ENCODE measurements at regions not wholly inside any gene's neighbourhood (a gene's known extent, or its start where the extent isn't known, plus 50 kb on each side); places are given as distances from the start of the nearest gene placed in this dataset.

DNA sequence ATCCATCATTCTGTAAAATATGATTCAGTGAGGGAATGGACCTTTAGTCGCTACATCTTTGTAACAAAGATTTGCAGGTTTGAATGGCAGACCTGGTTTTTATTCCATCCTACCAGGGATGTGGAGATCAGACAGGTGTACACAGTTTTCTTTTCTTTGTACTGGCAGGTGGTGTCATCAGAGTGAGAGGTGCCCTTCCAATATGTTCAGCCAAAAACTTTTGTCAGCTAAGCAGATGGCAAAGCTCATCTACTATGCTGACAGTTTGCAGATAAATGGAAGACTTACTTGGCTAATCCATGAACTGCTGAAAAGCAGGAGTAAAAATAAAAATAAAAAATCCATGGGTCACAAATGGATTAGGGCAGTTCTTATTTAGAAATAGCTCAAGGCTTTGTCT, 185.5 kb upstream of the DOK6 start:
- DNase-seq (ENCODE audit: low read depth in 4 of 4, low spot score in 2 of 4): no peak

DNA sequence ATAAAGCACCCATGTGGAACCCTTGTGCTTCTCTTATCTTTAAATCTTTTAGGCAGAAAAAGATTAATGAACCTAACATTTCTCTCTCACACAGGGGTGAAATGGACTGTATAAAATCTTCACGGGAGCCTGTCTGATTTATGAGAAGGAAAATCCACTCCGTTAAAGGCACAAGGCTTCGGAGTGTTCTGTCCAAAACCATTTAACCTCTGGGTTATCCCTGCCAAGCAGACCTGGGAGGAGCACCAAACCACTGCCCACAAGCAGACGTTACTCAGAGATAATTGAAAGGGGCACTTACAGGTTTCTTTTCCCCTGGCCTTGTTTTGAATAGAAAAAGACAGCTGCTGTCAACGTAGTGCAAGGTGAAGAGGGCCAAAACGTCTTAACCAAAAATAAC, 184.4 kb upstream of the DOK6 start:
- DNase-seq (ENCODE audit: low read depth in 4 of 4, low spot score in 2 of 4): no peak

DNA sequence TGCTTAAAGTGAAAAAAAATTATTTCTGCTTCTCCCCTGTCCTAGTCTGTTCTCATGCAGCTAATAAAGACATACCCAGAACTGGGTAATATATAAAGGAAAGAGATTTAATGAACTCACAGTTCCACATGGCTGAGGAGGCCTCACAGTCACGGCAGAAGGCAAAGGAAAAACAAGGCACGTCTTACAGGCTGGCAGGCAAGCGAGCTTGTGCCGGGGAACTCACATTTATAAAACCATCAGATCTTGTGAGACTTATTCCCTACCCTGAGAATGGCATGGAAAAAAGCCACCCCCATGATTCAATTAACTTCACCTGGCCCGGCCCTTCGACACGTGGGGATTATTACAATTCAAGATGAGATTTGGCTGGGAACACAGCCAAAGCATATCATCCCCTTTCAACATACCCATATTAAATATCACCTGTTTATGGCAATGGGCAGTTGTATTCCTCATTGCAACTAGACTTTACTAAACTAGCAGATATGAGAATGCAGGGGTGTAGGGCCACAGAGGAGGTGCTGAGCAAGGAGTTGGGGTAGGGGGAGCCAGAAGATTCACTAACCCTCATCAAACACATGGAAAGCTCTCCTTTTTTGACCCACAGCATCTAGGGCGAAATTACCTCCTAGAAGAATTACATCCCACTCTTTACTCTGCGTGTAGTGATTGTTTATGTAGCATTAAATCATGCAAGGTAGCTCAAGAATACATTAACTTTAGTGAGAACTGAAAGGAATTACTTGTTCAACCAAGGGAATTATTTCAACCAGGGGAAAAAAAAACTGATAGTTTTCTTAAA, 183.3 kb upstream of the DOK6 start:
- DNase-seq (ENCODE audit: low read depth in 4 of 4, low spot score in 2 of 4): peak in 1 of 4 donors; percentile 14

DNA sequence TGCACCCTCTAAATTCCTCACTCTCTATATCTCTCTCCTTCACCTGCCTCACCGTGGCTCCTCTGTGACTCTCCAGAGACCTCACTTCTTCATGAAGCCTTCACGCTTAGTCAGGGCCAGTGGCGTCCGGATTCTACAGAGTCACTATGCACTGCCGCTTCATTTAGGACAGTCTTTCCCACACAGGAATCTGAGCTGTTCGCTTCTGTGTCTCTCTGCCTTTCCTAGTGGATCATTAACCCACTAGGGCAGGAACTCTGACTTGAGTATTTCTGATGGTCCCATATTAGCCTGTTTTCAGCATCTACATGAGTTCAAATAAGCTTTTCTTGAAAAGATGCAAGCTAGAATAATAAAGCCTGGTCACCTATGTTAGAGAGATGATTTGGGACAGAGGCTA, 180.2 kb upstream of the DOK6 start:
- DNase-seq (ENCODE audit: low read depth in 4 of 4, low spot score in 2 of 4): no peak

DNA sequence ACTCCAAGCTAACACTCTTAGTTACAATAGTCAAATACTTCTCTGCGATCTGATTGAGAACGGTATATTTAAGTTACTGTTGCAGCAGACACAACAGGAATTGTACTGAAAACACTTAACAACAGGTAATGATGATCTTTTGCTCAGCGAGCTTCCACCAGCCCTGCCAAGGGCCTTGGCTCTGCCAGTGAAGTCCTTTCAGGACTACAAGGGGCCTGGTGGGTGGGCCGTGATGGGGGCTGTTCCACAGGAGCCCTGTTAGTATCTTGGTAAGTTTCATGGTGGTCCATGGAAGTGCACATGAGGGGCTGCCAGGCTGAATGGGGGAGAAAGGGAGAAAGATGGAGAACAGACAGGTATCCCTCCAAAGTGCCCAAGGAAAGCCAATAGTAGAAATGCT, 178.6 kb upstream of the DOK6 start:
- no peak for DNase-seq (ENCODE audit: low read depth in 4 of 4, low spot score in 2 of 4)

DNA sequence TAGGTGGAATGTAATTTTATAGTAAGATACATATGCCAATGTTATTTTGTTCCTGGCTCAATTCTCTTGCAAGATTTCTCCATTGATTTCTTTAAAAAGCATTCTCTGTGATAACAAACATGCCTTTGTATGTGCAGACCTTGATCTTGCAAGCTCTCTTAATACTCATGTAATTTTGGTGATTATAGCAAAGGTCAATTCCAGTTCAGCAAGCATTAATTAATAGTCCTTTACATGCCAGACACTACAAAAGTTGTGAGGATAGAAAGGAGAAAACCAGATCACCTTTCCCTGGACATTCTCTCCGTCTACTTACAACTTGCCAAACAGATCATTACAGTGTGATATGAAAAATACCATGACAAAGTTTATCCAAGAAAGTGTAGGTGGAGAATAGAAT, 173.7 kb upstream of the DOK6 start:
- no peak for DNase-seq (ENCODE audit: low read depth in 4 of 4, low spot score in 2 of 4)

DNA sequence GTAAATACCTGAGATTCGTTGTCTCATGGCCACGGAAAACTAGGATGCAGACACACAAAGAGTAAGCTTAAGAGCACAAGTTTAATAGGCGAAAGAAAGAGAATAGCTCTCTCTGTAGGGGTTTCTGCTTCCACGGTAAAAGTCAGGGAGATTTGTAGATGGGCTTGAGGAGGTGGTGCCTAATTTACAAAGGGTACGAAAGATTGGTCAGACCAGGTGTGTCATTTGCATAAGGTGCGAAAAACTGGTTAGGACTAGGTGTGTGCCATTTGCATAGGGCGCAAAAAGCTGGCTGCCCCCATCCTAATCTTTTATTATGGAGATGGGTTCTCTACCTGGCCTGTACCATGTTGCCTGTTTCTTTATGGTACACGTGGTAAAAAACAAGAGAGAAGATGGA, 170.5 kb upstream of the DOK6 start:
- no peak for DNase-seq (ENCODE audit: low read depth in 4 of 4, low spot score in 2 of 4)

DNA sequence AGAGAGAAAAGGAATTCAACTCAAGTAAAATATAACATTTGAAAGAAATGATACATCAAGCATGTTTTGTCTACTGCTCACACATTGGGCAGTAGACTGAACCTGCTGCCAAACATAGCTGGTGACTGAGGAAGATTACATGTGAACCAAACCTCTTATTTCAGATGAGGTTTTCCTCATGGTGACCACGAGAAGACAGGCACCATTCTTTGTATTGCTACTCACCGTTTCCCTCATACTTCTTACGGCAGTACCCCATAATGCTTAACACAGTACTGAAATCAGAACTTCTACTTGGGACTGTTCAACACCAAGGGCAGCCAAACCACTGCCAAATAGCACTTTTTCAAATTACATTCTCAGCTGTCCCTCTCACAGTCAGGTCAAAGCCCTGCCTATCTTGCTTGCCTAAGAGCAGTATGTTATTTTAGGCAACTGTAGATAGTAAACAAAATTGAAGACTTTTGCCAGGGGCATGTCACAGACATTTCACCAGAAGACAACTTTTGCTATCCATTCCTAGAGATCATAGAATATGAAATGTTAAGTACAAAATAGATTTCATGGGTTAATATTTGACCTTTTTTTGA, 167.1 kb upstream of the DOK6 start:
- no peak for DNase-seq (ENCODE audit: low read depth in 4 of 4, low spot score in 2 of 4)

DNA sequence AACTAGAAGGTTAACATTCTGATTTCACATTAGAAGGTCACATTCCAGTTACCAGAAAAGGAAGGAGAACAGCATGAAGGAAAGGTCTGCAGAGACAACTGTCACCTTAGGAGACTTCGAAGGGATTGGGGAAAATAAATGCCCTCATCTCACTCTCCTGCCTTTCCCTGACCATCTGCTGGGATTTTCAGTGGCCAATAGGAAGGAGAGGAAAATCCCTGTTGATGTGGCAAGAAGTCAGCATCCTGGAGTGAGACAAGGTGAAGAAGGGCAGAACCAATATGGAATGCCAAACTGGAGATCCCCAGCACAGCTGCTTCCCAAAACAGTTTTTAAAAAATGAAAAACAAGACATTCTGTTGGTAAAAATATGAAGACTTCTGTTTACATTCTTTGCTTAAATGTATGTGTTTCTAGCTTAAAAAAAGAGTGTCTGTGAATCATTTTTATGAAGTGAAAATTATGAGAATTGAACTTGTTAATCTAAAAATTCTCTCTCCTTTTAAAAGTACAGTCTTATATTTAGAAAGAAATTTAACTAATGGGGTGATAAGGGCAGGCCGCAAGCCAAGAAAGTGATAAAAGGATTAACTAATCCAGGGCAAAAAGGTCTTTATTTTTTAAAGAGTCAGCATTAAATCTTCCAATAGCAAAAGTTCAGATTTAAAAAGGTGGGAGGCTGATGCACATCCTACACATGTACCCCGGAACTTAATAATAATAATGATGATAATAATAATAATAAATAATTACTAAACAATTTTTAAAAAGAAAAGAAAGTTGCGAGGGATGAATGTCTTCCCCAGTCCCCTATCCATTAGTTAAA, 160.6 kb upstream of the DOK6 start:
- DNase-seq (ENCODE audit: low read depth in 4 of 4, low spot score in 2 of 4): no peak

DNA sequence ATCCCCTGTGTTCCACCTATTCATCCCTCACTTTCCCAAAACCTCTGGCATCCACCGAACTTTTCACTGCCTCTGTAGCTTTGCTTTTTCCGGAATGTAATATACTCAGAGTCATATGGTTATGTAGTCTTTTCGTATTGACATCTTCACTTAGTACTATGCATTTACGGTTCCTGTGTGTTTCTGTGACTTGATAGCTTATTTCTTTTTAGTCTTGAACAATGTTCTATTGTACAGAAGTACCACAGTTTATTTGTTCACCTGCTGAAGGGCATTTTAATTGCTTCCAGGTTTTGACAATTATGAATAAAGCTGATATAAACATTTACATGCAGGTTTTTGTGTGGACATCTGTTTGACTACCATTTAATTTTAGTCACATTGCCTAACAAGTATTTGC, 154.7 kb upstream of the DOK6 start:
- DNase-seq (ENCODE audit: low read depth in 4 of 4, low spot score in 2 of 4): no peak

DNA sequence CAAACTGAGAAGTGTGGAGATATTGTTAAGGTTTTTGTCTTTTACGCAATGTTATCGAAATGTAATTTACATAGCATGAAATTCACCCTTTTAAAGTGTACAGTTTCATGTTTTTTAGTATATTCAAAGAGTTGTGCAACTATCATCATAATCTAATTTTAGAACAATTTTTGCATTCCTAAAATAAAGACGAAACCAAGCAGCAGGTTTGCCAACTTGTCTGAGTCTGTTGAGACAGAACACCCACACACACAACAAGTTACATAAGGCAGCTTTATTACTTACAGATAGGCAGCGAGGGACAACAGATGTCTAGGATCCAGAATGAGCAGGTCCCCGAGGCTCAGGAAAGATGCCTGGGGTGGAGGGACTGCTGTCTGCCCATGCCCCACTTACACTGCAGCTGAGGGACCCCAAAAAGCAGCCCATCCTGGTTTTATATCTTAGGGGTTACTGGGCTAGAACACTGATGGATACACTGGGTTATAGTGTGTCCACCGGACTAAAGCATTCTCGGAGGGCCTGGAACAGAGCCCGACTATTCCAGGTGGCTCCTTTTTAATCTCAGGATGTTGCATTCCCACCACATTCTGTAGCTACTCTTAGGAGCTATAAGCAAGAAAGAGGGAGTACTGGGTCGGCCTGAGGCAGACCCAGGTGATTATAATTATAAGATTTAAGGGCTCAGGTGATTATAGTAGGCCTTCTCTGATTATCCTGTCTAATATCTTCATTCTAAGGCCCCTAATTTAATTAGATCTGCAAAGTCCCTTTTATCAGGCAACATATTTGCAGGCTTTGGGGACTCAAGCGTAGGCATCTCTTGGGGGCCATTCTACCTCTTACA, 150.2 kb upstream of the DOK6 start:
- DNase-seq (ENCODE audit: low read depth in 4 of 4, low spot score in 2 of 4): no peak

DNA sequence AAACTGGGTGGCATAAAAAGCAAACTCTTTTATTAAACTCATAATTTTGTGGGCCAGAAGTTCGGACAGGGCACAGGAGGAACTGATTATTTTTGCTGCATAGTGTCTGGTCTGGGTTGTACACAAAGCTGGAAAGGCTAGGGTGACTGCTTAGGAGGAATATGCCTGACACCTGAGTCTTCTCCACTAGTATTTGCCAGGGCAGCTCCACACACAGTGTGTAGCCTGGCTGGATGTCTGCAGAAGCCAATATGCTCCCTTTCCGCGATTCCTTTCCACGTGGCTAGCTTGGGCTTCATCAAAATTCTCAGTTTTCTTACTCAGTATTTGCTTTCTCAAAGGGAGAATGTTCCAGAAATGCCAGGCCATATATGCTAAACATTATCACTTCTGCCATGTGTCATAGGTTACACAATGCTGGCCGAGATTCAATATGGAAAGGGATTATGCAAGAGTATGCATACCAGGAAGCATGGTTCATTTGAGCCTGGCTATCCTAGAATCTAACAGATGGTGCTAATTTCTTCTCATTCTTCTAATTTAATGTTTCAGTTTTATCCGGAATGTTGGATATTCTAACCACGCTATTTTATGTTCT, 142.7 kb upstream of the DOK6 start:
- DNase-seq (ENCODE audit: low read depth in 4 of 4, low spot score in 2 of 4): no peak

DNA sequence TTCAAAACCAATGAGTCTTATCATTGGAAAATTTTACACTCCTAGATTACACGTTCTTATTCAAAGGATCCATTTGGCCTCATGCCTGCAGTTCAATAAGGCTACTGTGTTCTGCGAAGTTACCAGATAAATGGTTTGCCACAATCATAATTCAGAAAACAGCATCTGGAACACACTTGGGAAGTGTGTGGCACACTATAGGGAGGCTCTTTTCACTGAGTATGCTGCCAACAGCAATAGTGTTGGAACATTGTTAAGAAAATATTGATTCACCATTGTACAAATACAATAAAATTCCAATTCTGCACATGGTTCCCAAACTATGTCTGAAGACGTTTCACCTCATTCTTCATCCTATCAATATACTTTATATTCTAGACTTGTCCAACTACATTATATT, 141.4 kb upstream of the DOK6 start:
- no peak for DNase-seq (ENCODE audit: low read depth in 4 of 4, low spot score in 2 of 4)

DNA sequence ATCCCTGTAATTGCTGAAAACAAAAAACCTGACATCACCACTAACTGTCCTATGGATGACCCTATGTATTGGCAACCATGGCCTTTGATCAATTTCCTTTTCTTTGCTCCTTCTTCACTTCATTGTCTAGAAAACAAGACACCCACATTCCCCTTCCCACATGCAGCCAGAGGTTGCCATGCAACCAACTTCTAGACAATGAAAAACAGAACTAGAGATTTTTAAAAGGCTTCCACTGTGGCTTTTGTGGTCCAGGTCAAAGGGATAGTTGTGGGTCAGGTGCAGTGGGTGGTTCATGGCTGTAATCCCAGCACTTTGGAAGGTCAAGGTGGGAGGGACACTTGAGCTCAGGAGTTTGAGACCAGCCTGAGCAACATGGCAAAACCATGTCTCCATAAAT, 139.3 kb upstream of the DOK6 start:
- DNase-seq (ENCODE audit: low read depth in 4 of 4, low spot score in 2 of 4): no peak

DNA sequence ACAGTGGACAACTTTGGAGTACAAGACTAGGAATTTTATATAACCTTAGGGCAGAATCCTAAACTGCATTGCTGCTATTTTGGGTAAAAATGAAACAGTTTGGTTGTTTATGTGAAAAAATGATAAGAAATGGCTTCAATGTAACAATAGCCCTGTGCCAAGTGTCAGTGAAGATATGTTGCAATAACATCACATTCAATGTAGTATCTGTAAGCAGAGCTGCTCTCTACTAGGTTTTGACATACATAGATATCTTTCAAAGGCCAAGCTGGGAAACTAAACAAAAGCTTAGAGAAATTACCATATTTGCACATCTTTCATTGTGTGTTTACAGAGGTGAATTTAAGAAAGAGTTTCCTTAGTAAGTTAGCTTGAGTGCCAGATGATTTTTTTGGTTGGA, 135.0 kb upstream of the DOK6 start:
- no peak for DNase-seq (ENCODE audit: low read depth in 4 of 4, low spot score in 2 of 4)

DNA sequence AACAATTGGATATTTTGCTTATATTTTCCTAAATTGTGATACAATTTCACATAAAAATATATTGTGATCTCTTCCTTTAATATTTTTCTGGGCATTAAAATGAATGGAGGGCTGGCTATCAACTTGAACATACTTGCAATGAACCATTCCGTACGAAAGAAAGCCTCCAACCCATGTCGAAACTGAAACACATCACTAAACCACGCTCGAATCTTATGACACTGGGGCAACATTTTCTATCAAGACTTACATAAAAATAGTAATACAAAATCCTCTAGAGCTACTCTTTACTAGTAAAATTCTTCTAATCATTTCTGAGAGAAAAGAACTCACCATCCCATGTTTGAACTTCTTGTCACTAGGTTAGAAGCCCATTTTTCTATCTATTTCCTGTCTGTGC, 132.8 kb upstream of the DOK6 start:
- DNase-seq (ENCODE audit: low read depth in 4 of 4, low spot score in 2 of 4): no peak

DNA sequence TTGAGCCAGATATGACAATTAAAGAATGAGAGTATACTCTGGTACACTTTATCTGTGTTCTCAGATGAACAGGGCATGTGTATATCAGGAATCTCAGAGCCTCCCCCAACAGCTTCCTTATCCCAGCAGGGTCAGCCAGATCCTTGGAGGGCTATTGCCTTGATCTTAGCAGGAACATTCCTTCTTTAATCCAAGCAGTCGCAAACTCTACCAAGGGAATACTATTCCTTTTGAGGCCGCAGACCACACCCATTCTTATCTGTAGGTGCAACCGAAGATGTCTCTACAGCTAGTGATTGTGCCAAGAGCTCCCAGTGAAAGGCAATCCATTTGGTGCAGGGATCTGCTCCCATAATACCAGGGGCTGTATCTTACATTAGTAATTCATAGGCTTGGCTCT, 118.3 kb upstream of the DOK6 start:
- DNase-seq (ENCODE audit: low read depth in 4 of 4, low spot score in 2 of 4): no peak

DNA sequence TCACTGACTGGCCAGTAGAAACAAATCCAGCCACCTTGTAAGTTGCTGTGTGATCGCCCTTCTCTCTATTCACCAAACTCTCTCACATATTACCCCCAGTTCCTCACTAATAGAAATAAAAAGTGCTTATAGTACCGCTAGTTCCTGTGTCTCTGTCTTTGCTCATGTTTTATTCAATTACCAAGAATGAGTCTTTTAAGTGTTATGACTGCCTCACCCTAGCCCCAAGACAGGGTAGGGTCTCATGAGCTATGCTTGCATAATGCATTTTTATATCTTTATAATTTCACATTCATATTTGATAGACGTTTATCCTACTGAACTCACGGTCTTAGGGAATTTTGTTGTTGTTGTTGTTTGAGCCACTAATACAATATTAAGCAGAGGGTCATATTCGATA, 109.6 kb upstream of the DOK6 start:
- DNase-seq (ENCODE audit: low read depth in 4 of 4, low spot score in 2 of 4): no peak

DNA sequence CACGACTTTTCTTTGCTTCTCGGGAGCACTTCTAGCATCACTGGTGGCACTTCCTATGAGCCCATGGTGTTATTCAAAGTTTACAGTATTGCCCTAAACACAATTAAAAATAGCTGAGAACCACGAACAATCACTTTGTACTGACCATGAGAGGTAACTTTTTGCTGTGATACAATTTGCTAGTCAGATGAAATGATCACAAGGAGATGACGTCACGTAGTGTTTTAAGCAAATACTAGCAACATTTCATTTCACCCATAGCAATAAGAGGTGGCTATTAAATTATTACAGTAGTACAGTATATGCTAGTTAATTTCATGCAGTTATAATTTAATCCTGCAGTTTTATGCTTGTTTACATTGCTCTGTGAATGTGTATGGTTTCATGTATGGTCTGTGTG, 108.9 kb upstream of the DOK6 start:
- no peak for DNase-seq (ENCODE audit: low read depth in 4 of 4, low spot score in 2 of 4)

DNA sequence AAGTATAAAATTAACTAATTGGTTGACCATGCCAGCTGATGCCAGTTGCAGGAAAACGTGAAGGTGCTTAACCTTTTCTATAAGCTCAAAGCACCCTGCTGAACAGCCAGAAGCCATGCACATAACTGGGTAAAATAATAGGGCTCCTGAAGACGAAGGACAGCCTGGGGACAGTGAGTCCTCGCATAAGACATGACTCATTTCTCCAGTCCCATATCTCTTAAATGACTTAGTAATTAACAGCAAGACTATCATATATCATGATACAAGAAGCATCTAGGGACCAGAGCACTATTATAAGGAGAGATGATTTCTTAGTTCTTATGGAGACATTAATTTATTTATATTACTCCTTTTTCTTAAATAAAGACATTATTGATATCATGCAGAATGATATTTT, 100.5 kb upstream of the DOK6 start:
- no peak for DNase-seq (ENCODE audit: low read depth in 4 of 4, low spot score in 2 of 4)

DNA sequence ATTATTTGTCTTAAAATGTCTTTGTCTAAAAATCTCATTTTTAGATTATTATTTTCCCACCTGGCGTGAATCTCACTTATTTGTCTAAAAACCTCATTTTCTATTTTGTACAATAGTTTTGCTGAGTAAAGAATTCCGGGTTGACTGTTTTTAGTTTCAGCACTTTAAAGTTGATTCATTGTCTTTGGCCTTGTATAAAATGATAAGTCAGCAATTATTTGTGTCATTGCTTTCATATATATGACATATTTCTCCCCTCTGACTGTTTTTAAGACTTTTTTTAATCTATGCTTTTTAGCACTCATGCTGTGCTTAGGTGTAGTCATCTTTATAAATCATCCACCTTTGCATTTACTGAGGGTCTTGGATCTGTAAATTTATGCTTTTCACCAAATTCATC, 92.1 kb upstream of the DOK6 start:
- no peak for DNase-seq (ENCODE audit: low read depth in 4 of 4, low spot score in 2 of 4)

Data from left renal cortex interstitium (tissue), 4 donors.